ENCODE measurements at regions not wholly inside any gene's neighbourhood (a gene's known extent, or its start where the extent isn't known, plus 50 kb on each side); places are given as distances from the start of the nearest gene placed in this dataset.

- H2AFZ ChIP-seq (ENCODE audit: low read length) = no peak overlapping the region
- H3K4me3 ChIP-seq (ENCODE audit: low read depth, low read length, poor library complexity, severe bottlenecking) = no peak overlapping the region
- H3K27ac ChIP-seq (ENCODE audit: low read depth, low read length, poor library complexity, severe bottlenecking) = no peak overlapping the region
- H3K4me1 ChIP-seq (ENCODE audit: insufficient read depth, low read length, severe bottlenecking) = no peaks in the 10 kb centered on the region
- H3K36me3 ChIP-seq (ENCODE audit: insufficient read depth, low read length) = no peaks in the 10 kb centered on the region
- TF ChIP-seq EZH2 (IDR thresholded peaks at IDR 0.05; ENCODE audit: borderline replicate concordance, low read length) (no peak), CTCF (IDR thresholded peaks at IDR 0.05; ENCODE audit: low read length) (no peak)
- no peaks in the 10 kb centered on the region for H3F3A ChIP-seq (ENCODE audit: insufficient read depth, low read length)
- H3K9ac ChIP-seq (ENCODE audit: low read length) = no peak overlapping the region
- no peak overlapping the region for H3K4me2 ChIP-seq (ENCODE audit: low read length)
- no peaks in the 10 kb centered on the region for H4K20me1 ChIP-seq (ENCODE audit: insufficient read depth, low read length)
- H3K9me3 ChIP-seq (ENCODE audit: low read length) = no peaks in the 10 kb centered on the region
- no peaks in the 10 kb centered on the region for H3K27me3 ChIP-seq (ENCODE audit: insufficient read depth, low read length)
- no peaks in the 10 kb centered on the region for H3K79me2 ChIP-seq (ENCODE audit: insufficient read depth, low read length)
- H3K9me2 ChIP-seq (ENCODE audit: low read depth, low read length) = no peaks in the 10 kb centered on the region
These were observed 464.5 kb downstream of the IRS1 start for GRCh38 chr2:226334981-226335720.

GRCh38 chr2:226333388-226333787 is 466.2 kb downstream of the IRS1 start:
- Histone ChIP-seq H3F3A (ENCODE audit: insufficient read depth, low read length) (no peaks in the 10 kb centered on the region), H3K79me2 (ENCODE audit: insufficient read depth, low read length) (no peaks in the 10 kb centered on the region), H3K9me2 (ENCODE audit: low read depth, low read length) (no peaks in the 10 kb centered on the region), H3K4me1 (ENCODE audit: insufficient read depth, low read length, severe bottlenecking) (no peaks in the 10 kb centered on the region), H3K4me3 (ENCODE audit: low read depth, low read length, poor library complexity, severe bottlenecking) (no peak overlapping the region), H3K4me2 (ENCODE audit: low read length) (no peak overlapping the region), H3K27me3 (ENCODE audit: insufficient read depth, low read length) (no peaks in the 10 kb centered on the region), H3K9me3 (ENCODE audit: low read length) (no peaks in the 10 kb centered on the region), H3K27ac (ENCODE audit: low read depth, low read length, poor library complexity, severe bottlenecking) (no peak overlapping the region), H4K20me1 (ENCODE audit: insufficient read depth, low read length) (no peaks in the 10 kb centered on the region), H2AFZ (ENCODE audit: low read length) (no peak overlapping the region), H3K9ac (ENCODE audit: low read length) (no peak overlapping the region), H3K36me3 (ENCODE audit: insufficient read depth, low read length) (no peaks in the 10 kb centered on the region)
- TF ChIP-seq CTCF (IDR thresholded peaks at IDR 0.05; ENCODE audit: low read length) (no peak), EZH2 (IDR thresholded peaks at IDR 0.05; ENCODE audit: borderline replicate concordance, low read length) (no peak)

- no peaks in the 10 kb centered on the region for H3K79me2 ChIP-seq (ENCODE audit: insufficient read depth, low read length)
- no peak overlapping the region for H3K9ac ChIP-seq (ENCODE audit: low read length)
- no peaks in the 10 kb centered on the region for H4K20me1 ChIP-seq (ENCODE audit: insufficient read depth, low read length)
- TF ChIP-seq CTCF (IDR thresholded peaks at IDR 0.05; ENCODE audit: low read length) = no peak
- TF ChIP-seq EZH2 (IDR thresholded peaks at IDR 0.05; ENCODE audit: borderline replicate concordance, low read length) = no peak
- no peaks in the 10 kb centered on the region for H3K4me1 ChIP-seq (ENCODE audit: insufficient read depth, low read length, severe bottlenecking)
- no peaks in the 10 kb centered on the region for H3K36me3 ChIP-seq (ENCODE audit: insufficient read depth, low read length)
- no peak overlapping the region for H3K4me3 ChIP-seq (ENCODE audit: low read depth, low read length, poor library complexity, severe bottlenecking)
- H3F3A ChIP-seq (ENCODE audit: insufficient read depth, low read length) = no peaks in the 10 kb centered on the region
- H3K4me2 ChIP-seq (ENCODE audit: low read length) = no peak overlapping the region
- no peaks in the 10 kb centered on the region for H3K9me3 ChIP-seq (ENCODE audit: low read length)
- no peak overlapping the region for H2AFZ ChIP-seq (ENCODE audit: low read length)
- no peaks in the 10 kb centered on the region for H3K9me2 ChIP-seq (ENCODE audit: low read depth, low read length)
- H3K27me3 ChIP-seq (ENCODE audit: insufficient read depth, low read length) = no peaks in the 10 kb centered on the region
- H3K27ac ChIP-seq (ENCODE audit: low read depth, low read length, poor library complexity, severe bottlenecking) = no peak overlapping the region
These were observed 469.4 kb downstream of the IRS1 start for GRCh38 chr2:226330206-226330605.

All from OCI-LY1 (cell line).